HepG2 (cell line): ENCODE measurements at regions not wholly inside any gene's neighbourhood (a gene's known extent, or its start where the extent isn't known, plus 50 kb on each side); places are given as distances from the start of the nearest gene placed in this dataset.

Experiments
- TARDBP ChIP-seq: sonication (generic); formaldehyde crosslinking; IDR thresholded peaks from 2 replicates; pipeline ENCODE4 v1.8.0; 2022; ENCODE audit warnings: mild to moderate bottlenecking, missing genetic modification reagents
- ZBTB49 ChIP-seq: sonication (generic); formaldehyde crosslinking; IDR thresholded peaks from 2 replicates; pipeline ENCODE4 v1.4.0; 2020; ENCODE audit warnings: missing genetic modification reagents, borderline replicate concordance

- TF ChIP-seq TARDBP (CRISPR knock-in tag) (no peak), ZBTB49 (CRISPR knock-in tag) (no peak)
Observed at GRCh38 chr20:29472606-29473005, 1784.9 kb upstream of the DEFB115 start.
